ENCODE measurements at regions not wholly inside any gene's neighbourhood (a gene's known extent, or its start where the extent isn't known, plus 50 kb on each side); places are given as distances from the start of the nearest gene placed in this dataset.

GRCh38 chr3:40908612-40909011 lies 290.7 kb upstream of the CTNNB1 start:
- no peak for TF ChIP-seq ZBTB26 (CRISPR knock-in tag; IDR thresholded peaks at IDR 0.05)
- TF ChIP-seq ADNP (tag; IDR thresholded peaks at IDR 0.05): no peak
- TF ChIP-seq NFE2 (IDR thresholded peaks at IDR 0.05; ENCODE audit: low read depth): no peak
- no peak for TF ChIP-seq ZBTB9 (CRISPR knock-in tag; IDR thresholded peaks at IDR 0.05)
- no peak for TF ChIP-seq ZNF407 (IDR thresholded peaks at IDR 0.05; ENCODE audit: low read depth)
